ENCODE measurements at regions not wholly inside any gene's neighbourhood (a gene's known extent, or its start where the extent isn't known, plus 50 kb on each side); places are given as distances from the start of the nearest gene placed in this dataset.

- dilution Hi-C loops (cut with MboI; ENCODE audit: extremely low pct_ligation_motif_present, low sequenced_read_pairs) = no loop called here
- H3K9me1 ChIP-seq (ENCODE audit: control insufficient read depth, extremely low read depth, insufficient read depth, low read length) = no peaks in the 10 kb centered on the region
- no peak overlapping the region for H3K9ac ChIP-seq (ENCODE audit: control insufficient read depth, extremely low read depth, insufficient read depth, low read length)
- H2AFZ ChIP-seq (ENCODE audit: control insufficient read depth, low read length) = no peak overlapping the region
- H3K4me3 ChIP-seq (ENCODE audit: control insufficient read depth in 2 of 3, extremely low read depth in 1 of 3, insufficient read depth in 2 of 3, low read depth in 1 of 3, low read length in 3 of 3) = no peak overlapping the region
- H3K79me2 ChIP-seq (ENCODE audit: control insufficient read depth, insufficient read depth, low read length) = no peaks in the 10 kb centered on the region
- no peaks in the 10 kb centered on the region for H4K20me1 ChIP-seq (ENCODE audit: control insufficient read depth, extremely low read depth, insufficient read depth, low read length)
- H3K4me1 ChIP-seq (ENCODE audit: control insufficient read depth, extremely low read depth, insufficient read depth, low read length) = peaks cover 3% of the 10 kb centered on the region
- no peak overlapping the region for H3K4me2 ChIP-seq (ENCODE audit: control insufficient read depth, extremely low read depth, insufficient read depth, low read depth, low read length)
- H3K9me3 ChIP-seq (ENCODE audit: control insufficient read depth, low read depth, low read length) = no peaks in the 10 kb centered on the region
- no peaks in the 10 kb centered on the region for H3K36me3 ChIP-seq (ENCODE audit: control insufficient read depth in 2 of 2, extremely low read depth in 1 of 2, insufficient read depth in 2 of 2, low read length in 2 of 2)
- DNase-seq (ENCODE audit: low read depth, low spot score) (no peak), FAIRE-seq (no peak)
- no peak overlapping the region for H3K27ac ChIP-seq (ENCODE audit: control insufficient read depth, insufficient read depth, low read length)
- no peaks in the 10 kb centered on the region for H3K27me3 ChIP-seq (ENCODE audit: control insufficient read depth, extremely low read depth, insufficient read depth, low read length)
- no peak for TF ChIP-seq EZH2 (IDR thresholded peaks at IDR 0.05; ENCODE audit: low read length)
- TF ChIP-seq, protein P1, sequence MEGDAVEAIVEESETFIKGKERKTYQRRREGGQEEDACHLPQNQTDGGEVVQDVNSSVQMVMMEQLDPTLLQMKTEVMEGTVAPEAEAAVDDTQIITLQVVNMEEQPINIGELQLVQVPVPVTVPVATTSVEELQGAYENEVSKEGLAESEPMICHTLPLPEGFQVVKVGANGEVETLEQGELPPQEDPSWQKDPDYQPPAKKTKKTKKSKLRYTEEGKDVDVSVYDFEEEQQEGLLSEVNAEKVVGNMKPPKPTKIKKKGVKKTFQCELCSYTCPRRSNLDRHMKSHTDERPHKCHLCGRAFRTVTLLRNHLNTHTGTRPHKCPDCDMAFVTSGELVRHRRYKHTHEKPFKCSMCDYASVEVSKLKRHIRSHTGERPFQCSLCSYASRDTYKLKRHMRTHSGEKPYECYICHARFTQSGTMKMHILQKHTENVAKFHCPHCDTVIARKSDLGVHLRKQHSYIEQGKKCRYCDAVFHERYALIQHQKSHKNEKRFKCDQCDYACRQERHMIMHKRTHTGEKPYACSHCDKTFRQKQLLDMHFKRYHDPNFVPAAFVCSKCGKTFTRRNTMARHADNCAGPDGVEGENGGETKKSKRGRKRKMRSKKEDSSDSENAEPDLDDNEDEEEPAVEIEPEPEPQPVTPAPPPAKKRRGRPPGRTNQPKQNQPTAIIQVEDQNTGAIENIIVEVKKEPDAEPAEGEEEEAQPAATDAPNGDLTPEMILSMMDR (optimal IDR thresholded peaks at IDR 0.05 in 1 of 3, IDR thresholded peaks at IDR 0.05 in 1 of 3, conservative IDR thresholded peaks at IDR 0.05 in 1 of 3; ENCODE audit: extremely low read depth in 1 of 3, insufficient read depth in 2 of 3, low read length in 3 of 3) = no peak
These were observed 78.7 kb upstream of the SLC25A26 start for GRCh38 chr3:66142079-66142478.

- Histone ChIP-seq H3K36me3 (ENCODE audit: control insufficient read depth in 2 of 2, extremely low read depth in 1 of 2, insufficient read depth in 2 of 2, low read length in 2 of 2) (no peaks in the 10 kb centered on the region), H3K4me3 (ENCODE audit: control insufficient read depth in 2 of 3, extremely low read depth in 1 of 3, insufficient read depth in 2 of 3, low read depth in 1 of 3, low read length in 3 of 3) (no peak overlapping the region), H3K4me1 (ENCODE audit: control insufficient read depth, extremely low read depth, insufficient read depth, low read length) (peaks cover 3% of the 10 kb centered on the region), H3K27me3 (ENCODE audit: control insufficient read depth, extremely low read depth, insufficient read depth, low read length) (no peaks in the 10 kb centered on the region), H4K20me1 (ENCODE audit: control insufficient read depth, extremely low read depth, insufficient read depth, low read length) (no peaks in the 10 kb centered on the region), H3K4me2 (ENCODE audit: control insufficient read depth, extremely low read depth, insufficient read depth, low read depth, low read length) (no peak overlapping the region), H3K79me2 (ENCODE audit: control insufficient read depth, insufficient read depth, low read length) (no peaks in the 10 kb centered on the region), H2AFZ (ENCODE audit: control insufficient read depth, low read length) (no peak overlapping the region), H3K9ac (ENCODE audit: control insufficient read depth, extremely low read depth, insufficient read depth, low read length) (no peak overlapping the region), H3K9me1 (ENCODE audit: control insufficient read depth, extremely low read depth, insufficient read depth, low read length) (no peaks in the 10 kb centered on the region), H3K9me3 (ENCODE audit: control insufficient read depth, low read depth, low read length) (no peaks in the 10 kb centered on the region), H3K27ac (ENCODE audit: control insufficient read depth, insufficient read depth, low read length) (no peak overlapping the region)
- DNase-seq (ENCODE audit: low read depth, low spot score) (no peak), FAIRE-seq (no peak)
- dilution Hi-C loops (cut with MboI; ENCODE audit: extremely low pct_ligation_motif_present, low sequenced_read_pairs) = no loop called here
- TF ChIP-seq, protein P1 (optimal IDR thresholded peaks at IDR 0.05 in 1 of 3, IDR thresholded peaks at IDR 0.05 in 1 of 3, conservative IDR thresholded peaks at IDR 0.05 in 1 of 3; ENCODE audit: extremely low read depth in 1 of 3, insufficient read depth in 2 of 3, low read length in 3 of 3) = no peak
- no peak for TF ChIP-seq EZH2 (IDR thresholded peaks at IDR 0.05; ENCODE audit: low read length)
These were observed 79.9 kb upstream of the SLC25A26 start for GRCh38 chr3:66140743-66141372.
